HUES64 (cell line): ENCODE measurements at regions not wholly inside any gene's neighbourhood (a gene's known extent, or its start where the extent isn't known, plus 50 kb on each side); places are given as distances from the start of the nearest gene placed in this dataset.
"Not testable (repeated sequence)": the region's sequence is repeated elsewhere in the genome, so short reads cannot be mapped to it uniquely, and the experiment has no call there.

Experiments used
- H3K27ac ChIP-seq: 2 replicates; pipeline ENCODE4 v1.7.0; 2013; ENCODE audit warnings: low read depth, low read length, inconsistent platforms
- H3K27me3 ChIP-seq: 2 replicates; pipeline ENCODE4 v1.6.1; 2013; ENCODE audit warnings: mild to moderate bottlenecking, low read length; ENCODE audit not compliant: insufficient read depth
- H3K36me3 ChIP-seq: 2 replicates; pipeline ENCODE4 v1.6.1; 2013; ENCODE audit warnings: mild to moderate bottlenecking, low read length; ENCODE audit not compliant: insufficient read depth
- H3K4me1 ChIP-seq: 2 replicates; pipeline ENCODE4 v1.6.1; 2013; ENCODE audit warnings: mild to moderate bottlenecking, low read length, moderate library complexity; ENCODE audit not compliant: insufficient read depth
- H3K4me3 ChIP-seq: 2 replicates; pipeline ENCODE4 v1.5.1; 2013; ENCODE audit warnings: mild to moderate bottlenecking, low read length, moderate library complexity
- H3K9ac ChIP-seq: 2 replicates; pipeline ENCODE4 v1.6.1; 2013; ENCODE audit warnings: mild to moderate bottlenecking, low read depth, low read length
- H3K9me3 ChIP-seq: 2 replicates; pipeline ENCODE4 v1.6.1; 2013; ENCODE audit warnings: low read depth, low read length; ENCODE audit not compliant: insufficient read depth
- WGBS: fragments of 150-250, 120-280 bp; methylation state at CpG from one replicate; pipeline ENCODE4 v1.1.7; 2013; ENCODE audit warnings: missing lambda C conversion rate; 5-methylcytosine and 5-hydroxymethylcytosine counted together

GRCh38 chr1:146314449-146315246, 85.8 kb upstream of the NOTCH2NLA start:
- not testable (repeated sequence) for H3K4me3 ChIP-seq, H3K36me3 ChIP-seq, H3K27me3 ChIP-seq, H3K4me1 ChIP-seq, H3K27ac ChIP-seq, H3K9ac ChIP-seq, H3K9me3 ChIP-seq
- WGBS: no CpG with 5 or more reads among the region's 5 CpGs

GRCh38 chr1:146310579-146310978, 81.8 kb upstream of the NOTCH2NLA start:
- H3K27me3 ChIP-seq, H3K9me3 ChIP-seq, H3K4me3 ChIP-seq, H3K36me3 ChIP-seq, H3K27ac ChIP-seq, H3K9ac ChIP-seq, H3K4me1 ChIP-seq: not testable (repeated sequence)

GRCh38 chr1:146309427-146309826, 80.6 kb upstream of the NOTCH2NLA start:
- not testable (repeated sequence) for H3K9me3 ChIP-seq, H3K9ac ChIP-seq, H3K27ac ChIP-seq, H3K4me1 ChIP-seq, H3K4me3 ChIP-seq, H3K27me3 ChIP-seq, H3K36me3 ChIP-seq
- no CpG with 5 or more reads among the region's 1 CpG for WGBS

GRCh38 chr1:146308892-146309291, 80.1 kb upstream of the NOTCH2NLA start:
- H3K9ac ChIP-seq, H3K4me3 ChIP-seq, H3K27me3 ChIP-seq, H3K9me3 ChIP-seq, H3K36me3 ChIP-seq, H3K27ac ChIP-seq, H3K4me1 ChIP-seq: not testable (repeated sequence)
- WGBS: no CpG with 5 or more reads among the region's 1 CpG

- WGBS: 87% methylated on average over 3 of the region's 5 CpGs
- H3K9ac ChIP-seq, H3K27ac ChIP-seq, H3K4me1 ChIP-seq, H3K4me3 ChIP-seq, H3K9me3 ChIP-seq, H3K27me3 ChIP-seq, H3K36me3 ChIP-seq: not testable (repeated sequence)
Measured at GRCh38 chr1:146308152-146308551, 79.3 kb upstream of the NOTCH2NLA start.

GRCh38 chr1:146307632-146308031, 78.8 kb upstream of the NOTCH2NLA start:
- H3K36me3 ChIP-seq, H3K4me1 ChIP-seq, H3K9ac ChIP-seq, H3K27me3 ChIP-seq, H3K9me3 ChIP-seq, H3K4me3 ChIP-seq, H3K27ac ChIP-seq: not testable (repeated sequence)
- WGBS: no CpG with 5 or more reads among the region's 5 CpGs

- H3K9me3 ChIP-seq, H3K27ac ChIP-seq: not testable (repeated sequence)
Measured at GRCh38 chr1:146306651-146307050, 77.8 kb upstream of the NOTCH2NLA start.

GRCh38 chr1:146305442-146305841, 76.6 kb upstream of the NOTCH2NLA start:
- H3K9me3 ChIP-seq, H3K4me1 ChIP-seq, H3K36me3 ChIP-seq, H3K4me3 ChIP-seq, H3K27ac ChIP-seq, H3K9ac ChIP-seq, H3K27me3 ChIP-seq: not testable (repeated sequence)
- no CpG with 5 or more reads among the region's 2 CpGs for WGBS

More at GRCh38 chr1:146306651-146307050, 77.8 kb upstream of the NOTCH2NLA start:
- H3K4me3 ChIP-seq, H3K27me3 ChIP-seq, H3K9ac ChIP-seq, H3K4me1 ChIP-seq, H3K36me3 ChIP-seq: not testable (repeated sequence)

GRCh38 chr1:146298575-146298897, 69.7 kb upstream of the NOTCH2NLA start:
- no CpG with 5 or more reads among the region's 5 CpGs for WGBS
- not testable (repeated sequence) for H3K4me3 ChIP-seq, H3K9me3 ChIP-seq, H3K27ac ChIP-seq, H3K36me3 ChIP-seq, H3K9ac ChIP-seq, H3K27me3 ChIP-seq, H3K4me1 ChIP-seq

- H3K4me3 ChIP-seq, H3K9me3 ChIP-seq, H3K27ac ChIP-seq, H3K36me3 ChIP-seq, H3K4me1 ChIP-seq, H3K27me3 ChIP-seq, H3K9ac ChIP-seq: not testable (repeated sequence)
- no CpG with 5 or more reads among the region's 68 CpGs for WGBS
Measured at GRCh38 chr1:146297781-146298574, 69.2 kb upstream of the NOTCH2NLA start.

- H3K4me3 ChIP-seq, H3K27ac ChIP-seq, H3K9ac ChIP-seq, H3K36me3 ChIP-seq, H3K4me1 ChIP-seq, H3K9me3 ChIP-seq, H3K27me3 ChIP-seq: not testable (repeated sequence)
- no CpG with 5 or more reads among the region's 9 CpGs for WGBS
Measured at GRCh38 chr1:146292940-146293936, 64.4 kb upstream of the NOTCH2NLA start.
